ENCODE measurements at regions not wholly inside any gene's neighbourhood (a gene's known extent, or its start where the extent isn't known, plus 50 kb on each side); places are given as distances from the start of the nearest gene placed in this dataset.

DNA sequence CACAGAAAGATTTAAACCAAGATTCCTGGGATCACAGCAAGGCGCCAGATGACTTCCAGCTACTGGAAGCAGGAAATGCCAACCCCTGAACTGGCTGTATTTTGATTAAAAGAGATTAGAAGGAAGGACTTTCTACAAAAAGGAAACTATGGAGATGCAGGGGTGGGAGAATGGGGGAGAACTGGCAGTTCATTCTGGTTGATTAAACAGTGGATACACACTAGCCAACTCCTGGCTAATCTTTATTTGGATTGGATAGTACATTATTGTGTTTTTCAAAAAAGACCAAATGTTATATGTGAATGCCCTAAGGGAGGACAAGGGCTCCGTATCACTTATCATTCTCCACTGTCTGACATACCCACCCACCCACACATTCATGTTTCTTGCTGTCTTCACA is 93.2 kb downstream of the CDO1 start:
- Histone ChIP-seq H2AFZ (ENCODE audit: low read length) (no peak overlapping the region), H2BK12ac (ENCODE audit: insufficient read length, low read depth, low read length) (no peak overlapping the region), H3K23ac (ENCODE audit: insufficient read length, low read depth, low read length) (no peak overlapping the region), H3K79me1 (ENCODE audit: insufficient read depth, low read depth, low read length, poor library complexity, severe bottlenecking) (no peaks in the 10 kb centered on the region), H2BK120ac (ENCODE audit: low read depth, low read length, poor library complexity, severe bottlenecking) (no peak overlapping the region), H3K23me2 (ENCODE audit: insufficient read length, low read depth, low read length, poor library complexity, severe bottlenecking) (no peaks in the 10 kb centered on the region), H4K20me1 (ENCODE audit: control insufficient read depth, insufficient read depth, insufficient read length) (no peaks in the 10 kb centered on the region), H3K4ac (ENCODE audit: low read depth, low read length) (no peak overlapping the region), H3K56ac (ENCODE audit: insufficient read length, low read depth, low read length) (no peak overlapping the region), H3K27me3 (ENCODE audit: insufficient read depth, low read length) (no peaks in the 10 kb centered on the region), H4K91ac (ENCODE audit: insufficient read length, low read depth, low read length) (no peak overlapping the region), H3K9me3 (ENCODE audit: control insufficient read depth, low read depth, low read length) (no peaks in the 10 kb centered on the region), H3K79me2 (ENCODE audit: insufficient read depth, low read length) (no peaks in the 10 kb centered on the region), H2AK5ac (ENCODE audit: insufficient read length, low read length) (no peak overlapping the region), H3K14ac (ENCODE audit: insufficient read depth, low read length) (no peak overlapping the region), H3K4me1 (ENCODE audit: insufficient read depth, low read length) (peaks cover 2% of the 10 kb centered on the region; the same call in 1 of the 2 replicates), H3T11ph (ENCODE audit: low read length) (no peak overlapping the region), H3K18ac (ENCODE audit: insufficient read length, low read depth, low read length) (no peak overlapping the region), H2BK5ac (ENCODE audit: insufficient read length, low read length) (no peak overlapping the region), H2BK20ac (ENCODE audit: low read depth, low read length, poor library complexity, severe bottlenecking) (no peak overlapping the region), H3K4me2 (ENCODE audit: insufficient read depth, insufficient read length, low read length) (no peak overlapping the region), H4K5ac (ENCODE audit: insufficient read length, low read depth, low read length) (no peak overlapping the region), H3K27ac (ENCODE audit: insufficient read length, low read depth, low read length) (no peak overlapping the region), H2BK15ac (ENCODE audit: low read depth, low read length) (no peak overlapping the region), H4K8ac (replicated peaks; ENCODE audit: insufficient read length, low read depth, low read length) (no peak overlapping the region), H3K9ac (ENCODE audit: extremely low read depth, insufficient read length, low read length) (no peak overlapping the region)
- no peak for DNase-seq
- H3K4me1 Mint-ChIP-seq = peaks cover 3 to 18% of the 10 kb centered on the region in 2 experiments; a peak in 3 of 4 replicates
- no peaks in the 10 kb centered on the region; the same call in 1 of the 2 replicates for H3K27me3 Mint-ChIP-seq (ENCODE audit: low read depth)
- H3K27ac Mint-ChIP-seq = no peak overlapping the region
- H3K4me3 Mint-ChIP-seq = no peak overlapping the region
- H3K36me3 Mint-ChIP-seq (ENCODE audit: insufficient read depth in 1 of 3, low read depth in 3 of 3) = peaks cover 0 to 11% (median 3%) of the 10 kb centered on the region in 3 experiments; a peak in 4 of 7 replicates
- no CpG with 5 or more reads among the region's 2 CpGs for WGBS (ENCODE audit: extremely low coverage, insufficient read length, low lambda C conversion rate)
- peaks cover 7% of the 10 kb centered on the region in 2 experiments; a peak in 3 of 5 replicates for H3K9me3 Mint-ChIP-seq
- TF ChIP-seq, protein P1, sequence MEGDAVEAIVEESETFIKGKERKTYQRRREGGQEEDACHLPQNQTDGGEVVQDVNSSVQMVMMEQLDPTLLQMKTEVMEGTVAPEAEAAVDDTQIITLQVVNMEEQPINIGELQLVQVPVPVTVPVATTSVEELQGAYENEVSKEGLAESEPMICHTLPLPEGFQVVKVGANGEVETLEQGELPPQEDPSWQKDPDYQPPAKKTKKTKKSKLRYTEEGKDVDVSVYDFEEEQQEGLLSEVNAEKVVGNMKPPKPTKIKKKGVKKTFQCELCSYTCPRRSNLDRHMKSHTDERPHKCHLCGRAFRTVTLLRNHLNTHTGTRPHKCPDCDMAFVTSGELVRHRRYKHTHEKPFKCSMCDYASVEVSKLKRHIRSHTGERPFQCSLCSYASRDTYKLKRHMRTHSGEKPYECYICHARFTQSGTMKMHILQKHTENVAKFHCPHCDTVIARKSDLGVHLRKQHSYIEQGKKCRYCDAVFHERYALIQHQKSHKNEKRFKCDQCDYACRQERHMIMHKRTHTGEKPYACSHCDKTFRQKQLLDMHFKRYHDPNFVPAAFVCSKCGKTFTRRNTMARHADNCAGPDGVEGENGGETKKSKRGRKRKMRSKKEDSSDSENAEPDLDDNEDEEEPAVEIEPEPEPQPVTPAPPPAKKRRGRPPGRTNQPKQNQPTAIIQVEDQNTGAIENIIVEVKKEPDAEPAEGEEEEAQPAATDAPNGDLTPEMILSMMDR (conservative IDR thresholded peaks at IDR 0.05) = no peak

All from H9 (cell line).